PC-9 (cell line): ENCODE measurements at regions not wholly inside any gene's neighbourhood (a gene's known extent, or its start where the extent isn't known, plus 50 kb on each side); places are given as distances from the start of the nearest gene placed in this dataset.

Experiments
- BruUV-seq: library from RNA; stranded (reverse); fragments of 400-500 nt; replicated peaks from 2 replicates; lab custom pipeline; 2021; lab: Mats Ljungman, UMichigan
- CTCF ChIA-PET: fragments of 300-600 bp; sonication (Branson Sonifier 250); formaldehyde crosslinking; loops from one replicate; lab custom pipeline; 2022; ENCODE audit warnings: antibody characterized with exemption; lab: Charles Lee
- POLR2A ChIA-PET: fragments of 300-600 bp; sonication (Branson Sonifier 250); formaldehyde crosslinking; loops from one replicate; lab custom pipeline; 2022; ENCODE audit warnings: antibody characterized with exemption; ENCODE audit not compliant: unreplicated experiment; lab: Charles Lee
- DNase-seq, 2 experiments: peaks; one replicate each; pipeline versions ENCODE4 v3.0.0 to v3.0.0-alpha.2; 2015 to 2022; ENCODE audit warnings: mixed read lengths in 1 of 2
- H2AFZ ChIP-seq: fragments of 200-600 bp; sonication (generic); 2 replicates; pipeline ENCODE4 v1.8.1; 2017; ENCODE audit warnings: antibody characterized with exemption
- H3F3A ChIP-seq: fragments of 200-600 bp; sonication (generic); 2 replicates; pipeline ENCODE4 v1.8.1; 2017; ENCODE audit warnings: antibody characterized with exemption, mild to moderate bottlenecking, low read depth; ENCODE audit not compliant: insufficient read depth
- H3K27ac ChIP-seq: fragments of 200-600 bp; sonication (generic); 2 replicates; pipeline ENCODE4 v1.6.1; 2016; ENCODE audit warnings: mixed run types
- H3K27me3 ChIP-seq: fragments of 200-600 bp; sonication (generic); 2 replicates; pipeline ENCODE4 v1.6.1; 2016; ENCODE audit warnings: low read depth, mixed run types; ENCODE audit not compliant: insufficient read depth
- H3K36me3 ChIP-seq: fragments of 200-600 bp; sonication (generic); 2 replicates; pipeline ENCODE4 v1.6.1; 2016; ENCODE audit warnings: low read depth, mixed run types
- H3K4me1 ChIP-seq: fragments of 200-600 bp; sonication (generic); replicated peaks from 2 replicates; pipeline ENCODE4 v1.6.1; 2016; ENCODE audit warnings: mixed run types; ENCODE audit not compliant: insufficient read depth
- H3K4me2 ChIP-seq: fragments of 200-600 bp; sonication (generic); 2 replicates; pipeline ENCODE4 v1.6.1; 2017; ENCODE audit warnings: mixed run types
- H3K4me3 ChIP-seq: fragments of 200-600 bp; sonication (generic); 2 replicates; pipeline ENCODE4 v1.6.1; 2016; ENCODE audit warnings: mixed run types
- H3K79me2 ChIP-seq: fragments of 200-600 bp; sonication (generic); 2 replicates; pipeline ENCODE4 v1.6.1; 2017; ENCODE audit warnings: low read depth, mixed run types
- H3K9me2 ChIP-seq: fragments of 200-600 bp; sonication (generic); 2 replicates; pipeline ENCODE4 v1.8.1; 2017; ENCODE audit warnings: mild to moderate bottlenecking; ENCODE audit not compliant: insufficient read depth
- H3K9me3 ChIP-seq: fragments of 200-600 bp; sonication (generic); 2 replicates; pipeline ENCODE4 v1.8.1; 2016; ENCODE audit warnings: low read depth; ENCODE audit not compliant: insufficient read depth
- H4K20me1 ChIP-seq: fragments of 200-600 bp; sonication (generic); 2 replicates; pipeline ENCODE4 v1.8.1; 2017; ENCODE audit not compliant: insufficient read depth
- EZH2 ChIP-seq: fragments of 200-600 bp; sonication (generic); IDR thresholded peaks from 2 replicates; pipeline ENCODE4 v1.8.0; 2017; ENCODE audit warnings: antibody characterized with exemption, low read depth
- intact Hi-C: fragments of 100-400 bp; cut with micrococcal nuclease; formaldehyde crosslinking; loops from one replicate; pipeline ENCODE4 v1.10.0; 2022; ENCODE audit not compliant: unreplicated experiment
- TF ChIP-seq, protein P1 (sequence below): fragments of 200-600 bp; sonication (generic); conservative IDR thresholded peaks from 2 replicates; pipeline ENCODE4 v1.6.1; 2017; ENCODE audit warnings: mixed run types, antibody characterized with exemption, mild to moderate bottlenecking, moderate library complexity

DNA sequence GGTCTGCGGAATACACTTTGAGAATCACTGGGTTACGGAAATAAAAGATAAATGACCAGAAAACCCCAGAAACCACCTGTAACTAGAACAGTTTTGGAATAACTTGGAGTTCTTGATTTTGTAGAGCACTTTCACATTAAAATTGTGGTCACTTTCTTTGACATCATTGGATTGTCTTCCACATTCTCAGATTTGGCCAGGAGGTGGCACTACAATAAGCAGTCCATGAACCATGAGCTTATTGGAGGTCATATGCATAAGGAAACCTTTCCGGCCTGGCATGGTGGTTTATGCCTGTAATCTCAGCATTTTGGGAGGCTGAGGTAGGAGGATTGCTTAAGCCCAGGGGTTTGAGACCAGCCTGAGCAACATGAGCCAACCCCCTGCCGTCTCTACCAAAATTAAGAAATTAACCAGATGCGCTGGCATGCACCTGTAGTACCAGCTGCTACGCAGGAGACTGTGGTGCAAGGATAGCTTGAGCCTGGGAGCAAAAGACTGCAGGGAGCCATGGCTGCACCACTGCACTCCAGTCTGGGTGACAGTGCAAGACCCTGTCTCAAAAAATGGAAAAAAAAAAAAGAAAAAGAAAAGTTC lies 107.7 kb upstream of the CAND1 start:
- no peak for DNase-seq
- Histone ChIP-seq H3K4me1 (no peaks in the 10 kb centered on the region), H3F3A (no peaks in the 10 kb centered on the region), H2AFZ (no peak overlapping the region), H4K20me1 (no peaks in the 10 kb centered on the region), H3K27ac (no peak overlapping the region), H3K4me2 (no peak overlapping the region), H3K4me3 (no peak overlapping the region), H3K79me2 (no peaks in the 10 kb centered on the region), H3K9me2 (no peaks in the 10 kb centered on the region), H3K36me3 (no peaks in the 10 kb centered on the region), H3K27me3 (no peaks in the 10 kb centered on the region), H3K9me3 (no peaks in the 10 kb centered on the region)
- no TSS peak for BruUV-seq
- TF ChIP-seq, protein P1, sequence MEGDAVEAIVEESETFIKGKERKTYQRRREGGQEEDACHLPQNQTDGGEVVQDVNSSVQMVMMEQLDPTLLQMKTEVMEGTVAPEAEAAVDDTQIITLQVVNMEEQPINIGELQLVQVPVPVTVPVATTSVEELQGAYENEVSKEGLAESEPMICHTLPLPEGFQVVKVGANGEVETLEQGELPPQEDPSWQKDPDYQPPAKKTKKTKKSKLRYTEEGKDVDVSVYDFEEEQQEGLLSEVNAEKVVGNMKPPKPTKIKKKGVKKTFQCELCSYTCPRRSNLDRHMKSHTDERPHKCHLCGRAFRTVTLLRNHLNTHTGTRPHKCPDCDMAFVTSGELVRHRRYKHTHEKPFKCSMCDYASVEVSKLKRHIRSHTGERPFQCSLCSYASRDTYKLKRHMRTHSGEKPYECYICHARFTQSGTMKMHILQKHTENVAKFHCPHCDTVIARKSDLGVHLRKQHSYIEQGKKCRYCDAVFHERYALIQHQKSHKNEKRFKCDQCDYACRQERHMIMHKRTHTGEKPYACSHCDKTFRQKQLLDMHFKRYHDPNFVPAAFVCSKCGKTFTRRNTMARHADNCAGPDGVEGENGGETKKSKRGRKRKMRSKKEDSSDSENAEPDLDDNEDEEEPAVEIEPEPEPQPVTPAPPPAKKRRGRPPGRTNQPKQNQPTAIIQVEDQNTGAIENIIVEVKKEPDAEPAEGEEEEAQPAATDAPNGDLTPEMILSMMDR = peak; percentile 67
- TF ChIP-seq EZH2 = no peak
- POLR2A ChIA-PET = interaction anchor here (0.5 to 0.7 kb wide), 2 partner anchors 76 to 174 kb away, joined by 3 to 4 read pairs; no protein-coding TSS in a partner anchor
- CTCF ChIA-PET = no interaction called here
- intact Hi-C loops = no loop called here

DNA sequence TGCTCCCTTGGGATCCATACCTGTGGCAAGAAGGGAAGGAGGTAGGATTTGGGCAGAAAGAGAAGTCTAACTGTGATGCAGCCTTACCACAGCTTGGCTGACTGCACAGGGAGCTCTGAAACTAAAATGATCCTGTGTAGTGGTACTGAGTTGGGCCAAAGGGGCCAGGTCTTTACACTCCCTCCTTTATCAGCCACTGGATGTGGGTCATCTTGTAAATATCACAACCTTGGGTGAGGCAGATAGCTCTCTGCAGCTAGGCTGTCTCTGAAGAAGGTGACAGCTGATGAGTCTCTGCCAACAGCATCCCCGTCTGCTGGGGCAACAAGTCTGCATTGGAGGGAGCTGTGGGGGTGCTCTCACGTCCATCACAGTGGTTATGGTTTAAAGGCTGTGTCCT lies 95.9 kb upstream of the CAND1 start:
- H4K20me1 ChIP-seq = no peaks in the 10 kb centered on the region
- H3K4me2 ChIP-seq = no peak overlapping the region
- ChIA-PET CTCF (no interaction called here), POLR2A (no interaction called here)
- BruUV-seq = no TSS peak
- intact Hi-C loops = no loop called here
- no peak overlapping the region for H3K27ac ChIP-seq
- no peaks in the 10 kb centered on the region for H3K9me2 ChIP-seq
- TF ChIP-seq EZH2 = no peak
- TF ChIP-seq, protein P1 = no peak
- H3K27me3 ChIP-seq = peaks cover 26% of the 10 kb centered on the region
- H3K9me3 ChIP-seq = no peaks in the 10 kb centered on the region
- no peaks in the 10 kb centered on the region for H3K4me1 ChIP-seq
- no peaks in the 10 kb centered on the region for H3K36me3 ChIP-seq
- DNase-seq = no peak
- H2AFZ ChIP-seq = no peak overlapping the region
- no peaks in the 10 kb centered on the region for H3F3A ChIP-seq
- H3K79me2 ChIP-seq = no peaks in the 10 kb centered on the region
- H3K4me3 ChIP-seq = no peak overlapping the region

DNA sequence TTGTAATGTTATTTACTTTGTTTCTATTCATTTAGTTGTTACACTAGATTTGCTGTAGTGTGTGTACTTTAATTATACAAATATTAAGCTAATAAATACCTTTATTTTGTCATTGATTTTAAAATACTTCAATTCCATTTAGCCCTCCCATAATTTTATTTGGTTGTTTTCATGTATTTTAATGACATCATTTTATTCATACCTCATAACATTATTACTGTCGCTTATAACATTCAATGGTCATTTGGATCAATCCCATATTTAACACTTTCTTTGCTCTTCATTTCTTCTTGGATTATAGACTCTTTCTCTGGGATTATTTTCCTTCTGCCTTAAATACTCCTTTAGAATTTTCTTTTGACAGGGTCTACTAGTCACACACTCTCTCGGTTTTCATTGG lies 86.6 kb upstream of the CAND1 start:
- Histone ChIP-seq H2AFZ (no peak overlapping the region), H3K9me2 (no peaks in the 10 kb centered on the region), H3K36me3 (no peaks in the 10 kb centered on the region), H3F3A (no peaks in the 10 kb centered on the region), H3K27ac (no peak overlapping the region), H3K4me1 (no peaks in the 10 kb centered on the region), H3K27me3 (peaks cover 28% of the 10 kb centered on the region), H4K20me1 (no peaks in the 10 kb centered on the region), H3K4me2 (no peak overlapping the region), H3K79me2 (no peaks in the 10 kb centered on the region), H3K4me3 (no peak overlapping the region), H3K9me3 (no peaks in the 10 kb centered on the region)
- TF ChIP-seq, protein P1 = no peak
- TF ChIP-seq EZH2 = no peak
- no peak for DNase-seq
- BruUV-seq = no TSS peak
- ChIA-PET CTCF (no interaction called here), POLR2A (no interaction called here)
- intact Hi-C loops = no loop called here
